RWPE2 (cell line): ENCODE measurements at regions not wholly inside any gene's neighbourhood (a gene's known extent, or its start where the extent isn't known, plus 50 kb on each side); places are given as distances from the start of the nearest gene placed in this dataset.

Experiments used
- ATAC-seq: fragments of 200-7000 bp; cut with Tn5 transposase; 3 replicates; pipeline ENCODE4 v1.9.1; 2021; ENCODE audit warnings: low read depth
- DNase-seq: peaks from one replicate; pipeline ENCODE4 v3.0.0-alpha.2; 2020; ENCODE audit warnings: low spot score
- H3K27ac ChIP-seq: fragments of 450-650 bp; 2 replicates; pipeline ENCODE4 v1.5.1; 2017; ENCODE audit warnings: mild to moderate bottlenecking; ENCODE audit not compliant: poor library complexity, severe bottlenecking
- H3K27me3 ChIP-seq: fragments of 250-450 bp; sonication (Bioruptor Pico); 2 replicates; pipeline ENCODE4 v1.5.1; 2021; ENCODE audit warnings: mild to moderate bottlenecking, moderate library complexity; ENCODE audit not compliant: insufficient read depth, poor library complexity, severe bottlenecking
- H3K36me3 ChIP-seq: fragments of 250-450 bp; sonication (Bioruptor Pico); 2 replicates; pipeline ENCODE4 v1.5.1; 2020; ENCODE audit warnings: low read depth, mild to moderate bottlenecking, moderate library complexity
- H3K4me1 ChIP-seq: fragments of 250-450 bp; sonication (Bioruptor Pico); 2 replicates; pipeline ENCODE4 v1.5.1; 2021; ENCODE audit warnings: mild to moderate bottlenecking, moderate library complexity; ENCODE audit not compliant: insufficient read depth, poor library complexity, severe bottlenecking
- H3K4me3 ChIP-seq: fragments of 250-450 bp; sonication (Bioruptor Pico); 2 replicates; pipeline ENCODE4 v1.5.1; 2021; ENCODE audit warnings: mild to moderate bottlenecking, moderate library complexity; ENCODE audit not compliant: severe bottlenecking
- H3K9me3 ChIP-seq: fragments of 250-450 bp; sonication (Bioruptor Pico); 2 replicates; pipeline ENCODE4 v1.5.1; 2021; ENCODE audit warnings: mild to moderate bottlenecking, moderate library complexity; ENCODE audit not compliant: severe bottlenecking
- TF ChIP-seq, protein P1 (sequence below): fragments of 450-650 bp; IDR thresholded peaks from one replicate; pipeline ENCODE4 v1.5.1; 2017; ENCODE audit warnings: mild to moderate bottlenecking, moderate library complexity; ENCODE audit not compliant: poor library complexity, severe bottlenecking

DNA sequence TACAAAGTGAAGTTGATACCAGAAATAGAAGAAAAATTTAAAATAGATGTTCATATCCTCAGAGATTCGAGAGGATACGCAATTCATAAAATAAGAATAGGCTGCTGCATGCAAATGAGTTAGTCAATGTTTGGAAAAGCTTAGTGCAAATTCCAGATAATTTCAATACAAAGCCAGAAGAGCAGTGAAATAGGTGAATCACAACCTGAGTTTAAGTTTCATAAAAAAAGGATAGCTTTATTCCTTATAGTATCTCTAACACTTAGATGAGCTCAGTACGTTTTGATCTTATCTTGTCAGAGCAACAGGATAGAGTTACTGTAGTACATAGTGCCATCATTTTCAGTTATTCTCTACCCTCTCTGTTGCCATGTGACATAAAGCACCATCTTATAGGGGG is 653.4 kb upstream of the ZNF608 start:
- no peak overlapping the region for H3K4me3 ChIP-seq
- ATAC-seq (peak; percentile 83), DNase-seq (no peak)
- H3K27ac ChIP-seq: peak overlapping the region; percentile 71
- peaks cover 6% of the 10 kb centered on the region for H3K9me3 ChIP-seq
- H3K4me1 ChIP-seq: peaks cover 38% of the 10 kb centered on the region
- H3K36me3 ChIP-seq: peaks cover 5% of the 10 kb centered on the region
- TF ChIP-seq, protein P1, sequence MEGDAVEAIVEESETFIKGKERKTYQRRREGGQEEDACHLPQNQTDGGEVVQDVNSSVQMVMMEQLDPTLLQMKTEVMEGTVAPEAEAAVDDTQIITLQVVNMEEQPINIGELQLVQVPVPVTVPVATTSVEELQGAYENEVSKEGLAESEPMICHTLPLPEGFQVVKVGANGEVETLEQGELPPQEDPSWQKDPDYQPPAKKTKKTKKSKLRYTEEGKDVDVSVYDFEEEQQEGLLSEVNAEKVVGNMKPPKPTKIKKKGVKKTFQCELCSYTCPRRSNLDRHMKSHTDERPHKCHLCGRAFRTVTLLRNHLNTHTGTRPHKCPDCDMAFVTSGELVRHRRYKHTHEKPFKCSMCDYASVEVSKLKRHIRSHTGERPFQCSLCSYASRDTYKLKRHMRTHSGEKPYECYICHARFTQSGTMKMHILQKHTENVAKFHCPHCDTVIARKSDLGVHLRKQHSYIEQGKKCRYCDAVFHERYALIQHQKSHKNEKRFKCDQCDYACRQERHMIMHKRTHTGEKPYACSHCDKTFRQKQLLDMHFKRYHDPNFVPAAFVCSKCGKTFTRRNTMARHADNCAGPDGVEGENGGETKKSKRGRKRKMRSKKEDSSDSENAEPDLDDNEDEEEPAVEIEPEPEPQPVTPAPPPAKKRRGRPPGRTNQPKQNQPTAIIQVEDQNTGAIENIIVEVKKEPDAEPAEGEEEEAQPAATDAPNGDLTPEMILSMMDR: no peak
- no peaks in the 10 kb centered on the region for H3K27me3 ChIP-seq

GRCh38 chr5:125401724-125402622 is 655.5 kb upstream of the ZNF608 start:
- Histone ChIP-seq H3K4me3 (no peak overlapping the region), H3K4me1 (peaks cover 35% of the 10 kb centered on the region), H3K9me3 (peaks cover 3% of the 10 kb centered on the region), H3K36me3 (peaks cover 5% of the 10 kb centered on the region), H3K27ac (peak overlapping the region; percentile 71), H3K27me3 (no peaks in the 10 kb centered on the region)
- DNase-seq (no peak), ATAC-seq (peak; percentile 84)
- TF ChIP-seq, protein P1: no peak

DNA sequence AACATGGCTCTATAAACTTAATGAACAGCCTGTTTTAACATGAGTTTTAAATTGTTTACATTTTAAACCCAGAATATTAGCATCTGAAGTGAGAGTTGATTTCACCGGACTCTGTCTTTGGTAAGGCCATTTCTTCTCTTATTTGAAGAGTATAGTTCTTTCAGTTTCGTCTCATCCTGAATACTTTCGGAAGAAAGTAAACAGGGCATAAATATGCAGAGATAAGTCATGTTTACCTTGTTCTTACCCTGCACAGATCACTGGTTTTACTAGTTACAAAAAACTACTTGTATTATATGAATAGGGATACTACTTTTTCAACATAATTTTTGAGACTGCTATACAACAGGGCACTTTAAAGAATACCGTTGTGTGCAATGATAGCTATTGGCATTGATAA is 656.3 kb upstream of the ZNF608 start:
- H3K9me3 ChIP-seq: peaks cover 3% of the 10 kb centered on the region
- H3K27me3 ChIP-seq: no peaks in the 10 kb centered on the region
- H3K27ac ChIP-seq: peak overlapping the region; percentile 71
- peaks cover 37% of the 10 kb centered on the region for H3K4me1 ChIP-seq
- no peak overlapping the region for H3K4me3 ChIP-seq
- ATAC-seq (no peak), DNase-seq (no peak)
- TF ChIP-seq, protein P1: no peak
- H3K36me3 ChIP-seq: peaks cover 5% of the 10 kb centered on the region

- no peak overlapping the region for H3K4me3 ChIP-seq
- peaks cover 47% of the 10 kb centered on the region for H3K4me1 ChIP-seq
- no peak overlapping the region for H3K27ac ChIP-seq
- DNase-seq (no peak), ATAC-seq (no peak)
- TF ChIP-seq, protein P1: no peak
- no peaks in the 10 kb centered on the region for H3K27me3 ChIP-seq
- peaks cover 5% of the 10 kb centered on the region for H3K36me3 ChIP-seq
- H3K9me3 ChIP-seq: peaks cover 3% of the 10 kb centered on the region
These were observed 657.6 kb upstream of the ZNF608 start for GRCh38 chr5:125404056-125404455.
